ENCODE measurements at regions not wholly inside any gene's neighbourhood (a gene's known extent, or its start where the extent isn't known, plus 50 kb on each side); places are given as distances from the start of the nearest gene placed in this dataset.
"Not testable (repeated sequence)": the region's sequence is repeated elsewhere in the genome, so short reads cannot be mapped to it uniquely, and the experiment has no call there.

DNA sequence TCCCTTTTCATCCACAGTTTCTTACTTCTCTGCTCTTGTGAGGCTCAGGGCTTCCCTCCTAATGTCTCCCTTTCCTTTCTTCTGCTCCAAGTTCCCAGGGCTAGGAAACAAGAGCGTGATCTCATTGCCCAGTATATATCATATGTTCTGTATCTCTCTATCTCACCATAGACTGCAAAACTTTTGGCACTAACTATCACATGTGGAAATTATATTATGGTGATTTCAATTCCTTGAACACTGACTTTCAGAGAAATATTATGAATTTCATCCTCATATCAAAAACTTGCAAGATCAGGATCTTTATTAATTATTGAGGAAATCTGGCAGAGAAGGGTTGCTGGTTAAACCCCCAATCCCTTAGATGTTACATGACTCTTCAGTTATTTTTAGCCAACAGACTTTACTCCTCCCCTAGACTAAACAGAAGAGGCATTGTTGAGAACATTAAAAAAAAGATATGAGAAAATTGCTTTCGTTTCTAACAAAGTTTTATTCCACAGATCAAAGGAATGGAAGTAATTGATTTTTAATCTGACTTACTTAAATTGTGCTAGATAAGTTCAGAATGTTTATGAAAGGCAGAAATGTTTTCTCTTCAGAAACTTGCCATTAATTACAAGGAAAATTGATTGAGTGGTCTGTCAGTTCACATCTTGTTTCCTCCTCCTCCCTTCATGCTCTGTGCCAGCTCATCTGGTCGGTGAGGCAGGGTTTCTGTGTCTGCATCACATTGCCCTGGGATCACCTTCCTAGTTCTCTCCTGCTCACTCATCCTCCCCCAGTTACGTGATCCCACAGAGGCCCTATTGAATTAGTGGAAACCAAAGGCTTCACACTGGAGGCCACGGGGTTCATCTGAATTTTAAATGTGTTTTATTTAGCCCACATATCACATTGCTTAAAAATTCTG lies 378.5 kb downstream of the LMO7 start:
- DNase-seq (ENCODE audit: low read depth): peak; percentile 18

DNA sequence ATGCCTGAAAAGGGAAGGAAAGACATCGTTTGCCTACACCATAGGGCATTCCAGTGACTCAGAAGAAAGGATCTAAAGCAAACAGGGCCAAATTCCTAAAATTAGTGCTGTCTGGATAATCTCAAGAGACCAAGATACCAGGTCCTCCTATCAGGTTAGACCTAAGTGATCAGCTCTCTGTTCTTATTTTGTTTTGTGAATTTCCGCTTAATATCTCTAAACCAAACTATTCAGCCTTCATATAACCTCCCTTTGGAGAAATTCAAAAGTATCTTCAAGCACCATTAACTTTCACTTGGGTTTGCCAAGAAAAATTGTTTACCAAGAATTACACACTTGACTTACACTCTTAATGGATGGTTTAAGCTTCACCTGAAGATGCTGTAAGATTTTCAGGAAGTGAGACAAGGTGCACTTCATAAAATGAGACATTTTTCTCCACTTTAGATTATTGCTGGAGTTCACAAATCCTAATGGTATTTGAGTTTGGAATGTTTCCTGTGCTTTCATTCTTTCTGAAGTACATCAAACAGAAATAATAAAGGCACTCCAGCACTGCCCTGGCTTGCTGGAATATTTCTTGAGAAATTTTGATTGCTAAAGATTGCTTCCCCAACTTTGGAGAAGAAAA lies 376.1 kb downstream of the LMO7 start:
- DNase-seq (ENCODE audit: low read depth): peak; percentile 9

DNA sequence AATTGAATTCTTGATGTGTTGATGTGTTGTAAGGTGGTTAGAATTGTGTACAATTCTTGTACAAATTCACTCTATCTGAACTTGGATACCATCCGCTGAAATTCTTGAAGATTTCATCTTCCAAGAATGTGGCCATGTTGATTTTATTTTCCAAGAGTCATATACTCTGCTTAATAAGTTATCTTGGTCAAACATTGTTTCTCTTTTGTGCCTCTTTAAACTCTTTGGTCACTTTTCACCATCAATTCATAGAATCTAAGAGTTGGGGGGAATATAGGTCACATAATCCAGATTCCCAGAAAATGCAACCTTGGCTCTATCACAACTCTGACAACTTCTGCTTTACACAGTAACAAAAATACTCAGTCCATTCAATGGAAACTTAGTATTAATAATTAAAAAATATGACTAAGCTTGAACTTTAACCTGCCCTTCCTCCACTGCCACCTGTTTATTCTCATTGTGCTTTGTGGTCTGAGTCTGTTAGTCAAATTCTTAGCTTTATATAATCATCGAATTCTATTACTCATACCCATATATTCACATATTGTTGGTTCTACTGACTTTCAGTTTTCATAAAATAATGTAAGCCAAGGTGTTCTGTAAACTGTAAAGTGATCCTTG lies 373.2 kb downstream of the LMO7 start:
- DNase-seq (ENCODE audit: low read depth): peak; percentile 37

DNA sequence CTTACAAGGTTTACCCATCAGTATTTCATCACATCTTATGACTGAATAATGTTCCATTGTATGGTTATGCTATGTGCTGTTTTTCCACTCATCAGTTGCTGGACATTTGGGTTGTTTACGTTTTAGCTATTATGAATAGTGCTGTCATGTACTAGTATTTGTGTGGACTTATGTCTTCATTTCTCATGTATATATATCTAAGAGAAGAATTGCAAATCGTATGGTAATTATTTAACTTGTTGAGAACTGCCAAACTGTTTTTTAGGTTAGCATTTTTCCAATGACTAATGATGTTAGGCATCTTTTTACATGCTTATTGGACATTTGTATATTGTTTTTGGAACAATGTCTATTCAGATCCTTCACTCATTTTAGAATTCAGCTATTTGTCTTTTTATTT lies 368.3 kb downstream of the LMO7 start:
- no peak for DNase-seq (ENCODE audit: low read depth)

DNA sequence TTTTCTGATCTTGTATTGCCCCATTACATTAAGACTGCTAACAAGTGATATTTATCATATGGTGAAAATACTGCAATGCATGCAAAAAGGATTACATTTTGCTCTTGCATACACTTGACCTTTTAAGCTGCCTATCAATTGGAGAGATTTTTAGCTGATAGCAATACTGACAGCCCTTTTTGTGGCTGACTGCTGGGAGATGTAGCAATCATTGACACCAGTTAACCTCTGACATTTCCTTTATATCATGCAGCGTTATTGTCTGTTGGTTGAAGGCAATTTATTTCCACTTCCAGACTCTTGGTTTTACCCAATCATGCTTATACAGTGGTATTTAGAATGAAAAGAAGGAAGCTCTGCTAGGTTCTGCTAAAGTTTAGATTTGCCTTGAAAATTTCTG lies 364.0 kb downstream of the LMO7 start:
- no peak for DNase-seq (ENCODE audit: low read depth)

DNA sequence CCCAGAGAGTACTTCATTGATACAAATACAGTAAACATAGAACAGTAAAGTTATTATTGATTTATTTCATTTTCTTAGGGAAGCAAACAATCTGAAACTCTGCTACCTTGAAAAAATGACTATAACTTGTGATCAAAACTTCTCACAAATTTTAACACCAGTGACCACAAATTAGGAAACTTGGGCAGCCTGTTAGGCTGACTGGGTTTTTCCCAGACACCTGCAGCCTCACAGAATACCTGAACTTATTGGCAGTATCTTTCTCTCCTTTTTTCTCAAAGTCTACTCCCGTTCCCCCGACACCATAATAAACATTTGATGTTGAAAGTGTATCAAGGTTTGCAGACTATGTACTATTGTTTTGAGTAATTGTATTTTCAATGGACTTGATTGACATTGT lies 360.5 kb downstream of the LMO7 start:
- DNase-seq (ENCODE audit: low read depth): no peak

DNA sequence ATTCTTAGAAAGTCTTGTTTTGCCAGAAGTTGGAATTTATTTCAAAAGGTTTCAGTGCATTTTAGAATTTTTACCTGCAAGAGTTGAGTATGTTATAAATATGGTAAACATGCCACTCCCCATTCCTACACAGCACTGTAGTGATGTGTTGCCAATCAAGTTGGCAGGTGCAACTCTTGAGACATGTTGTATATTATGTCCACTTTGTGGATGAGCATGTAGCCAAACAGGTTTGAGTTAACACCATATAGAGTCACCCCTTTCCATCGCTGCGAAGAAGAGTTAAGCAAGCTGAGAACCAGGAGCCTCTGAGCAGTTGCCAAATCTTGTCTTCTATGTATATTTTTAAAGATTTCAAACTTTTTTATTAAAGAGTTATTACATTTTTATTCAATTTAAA lies 359.8 kb downstream of the LMO7 start:
- DNase-seq (ENCODE audit: low read depth): no peak

DNA sequence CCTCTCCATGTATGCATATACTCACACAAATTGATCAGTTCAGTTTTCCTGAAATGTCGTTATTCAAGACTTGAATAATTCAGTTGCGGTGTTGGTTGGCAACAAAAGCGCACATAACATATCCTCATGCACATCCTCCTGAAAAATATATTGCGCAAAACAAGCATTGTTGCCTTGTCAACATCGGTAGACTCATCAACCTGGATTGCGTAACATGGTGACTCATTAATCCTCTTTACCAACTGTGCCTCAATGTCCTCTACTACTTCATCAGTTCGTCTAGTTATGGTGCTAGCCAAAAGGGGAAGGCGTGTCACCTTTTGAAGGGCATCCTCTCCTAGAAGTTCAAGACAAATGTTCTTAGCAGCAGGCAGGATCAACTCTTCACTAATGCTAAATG lies 357.7 kb downstream of the LMO7 start:
- DNase-seq (ENCODE audit: low read depth): peak; percentile 20

DNA sequence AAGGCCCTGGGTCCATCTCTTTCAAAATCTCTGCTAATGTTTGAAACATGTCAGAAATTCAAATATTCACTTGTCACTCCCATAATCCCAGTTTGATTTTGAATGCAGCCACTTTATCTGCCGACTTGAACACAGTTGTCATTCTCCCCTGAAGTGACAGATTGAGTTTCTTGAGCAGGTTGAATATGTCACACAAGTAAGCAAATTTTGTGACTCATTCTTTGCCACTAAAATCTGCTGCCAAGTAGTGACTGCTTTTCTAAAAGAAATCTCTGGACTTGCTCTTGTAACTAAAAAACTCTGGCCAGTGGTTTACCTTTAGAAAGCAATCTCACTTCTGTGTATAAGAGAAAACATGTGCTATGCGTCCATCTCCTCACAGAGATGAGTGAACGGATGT lies 357.1 kb downstream of the LMO7 start:
- no peak for DNase-seq (ENCODE audit: low read depth)

DNA sequence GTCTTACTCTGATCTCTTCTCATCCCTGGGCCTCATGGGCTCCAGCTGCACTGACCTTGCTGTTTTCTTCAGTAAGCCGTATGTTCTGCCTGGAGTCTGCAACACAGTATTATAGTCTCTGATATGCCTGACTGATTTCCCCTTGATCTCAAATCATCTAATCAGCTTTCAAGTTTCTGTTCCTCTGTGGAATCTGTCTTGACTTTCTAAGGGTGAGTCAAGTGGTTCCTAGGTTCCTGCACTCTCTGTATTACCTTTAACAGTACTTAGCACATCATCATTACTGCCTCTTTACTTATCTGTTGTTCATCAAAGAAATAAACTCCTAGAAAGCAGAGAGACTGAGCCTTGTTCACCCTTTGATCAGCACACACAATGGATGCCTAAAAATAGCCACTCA lies 350.7 kb downstream of the LMO7 start:
- no peak for DNase-seq (ENCODE audit: low read depth)

DNA sequence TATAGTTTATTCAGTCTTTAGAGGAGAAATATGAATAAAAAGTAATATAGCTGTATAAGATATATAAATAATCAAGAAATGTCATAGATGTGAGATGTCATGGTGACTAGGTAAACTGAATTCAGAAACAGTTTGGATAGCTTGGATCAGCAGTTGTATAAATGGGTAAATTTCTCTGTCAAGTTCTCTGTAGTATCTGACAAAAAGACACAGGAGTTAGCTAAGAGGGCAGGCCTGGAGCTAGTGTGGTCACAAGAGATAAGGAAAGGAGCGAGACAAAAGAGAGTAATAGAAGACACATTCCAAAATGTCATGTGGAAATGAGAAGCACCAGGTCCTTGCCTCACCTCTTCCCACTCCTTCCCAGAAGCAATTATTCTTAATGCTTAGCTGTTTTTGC lies 349.0 kb downstream of the LMO7 start:
- no peak for DNase-seq (ENCODE audit: low read depth)

DNA sequence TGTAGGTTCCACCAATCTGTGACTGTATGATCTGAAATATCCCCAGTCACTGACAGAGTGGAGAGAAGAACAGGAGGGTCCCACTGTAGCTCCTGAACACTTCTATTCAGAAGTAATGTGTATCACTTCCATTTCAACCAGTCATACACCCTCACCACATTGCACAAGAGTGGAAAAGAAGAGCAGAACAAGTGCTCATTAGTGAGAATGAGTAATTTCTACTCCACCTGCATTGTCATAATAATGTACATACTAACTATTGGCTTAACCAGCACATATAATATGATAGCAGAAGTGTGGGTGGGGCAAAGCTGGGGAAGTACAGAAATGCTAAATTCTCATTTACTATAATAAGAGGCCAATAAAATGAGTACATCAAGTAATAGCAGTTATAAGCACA lies 342.7 kb downstream of the LMO7 start:
- DNase-seq (ENCODE audit: low read depth): no peak

DNA sequence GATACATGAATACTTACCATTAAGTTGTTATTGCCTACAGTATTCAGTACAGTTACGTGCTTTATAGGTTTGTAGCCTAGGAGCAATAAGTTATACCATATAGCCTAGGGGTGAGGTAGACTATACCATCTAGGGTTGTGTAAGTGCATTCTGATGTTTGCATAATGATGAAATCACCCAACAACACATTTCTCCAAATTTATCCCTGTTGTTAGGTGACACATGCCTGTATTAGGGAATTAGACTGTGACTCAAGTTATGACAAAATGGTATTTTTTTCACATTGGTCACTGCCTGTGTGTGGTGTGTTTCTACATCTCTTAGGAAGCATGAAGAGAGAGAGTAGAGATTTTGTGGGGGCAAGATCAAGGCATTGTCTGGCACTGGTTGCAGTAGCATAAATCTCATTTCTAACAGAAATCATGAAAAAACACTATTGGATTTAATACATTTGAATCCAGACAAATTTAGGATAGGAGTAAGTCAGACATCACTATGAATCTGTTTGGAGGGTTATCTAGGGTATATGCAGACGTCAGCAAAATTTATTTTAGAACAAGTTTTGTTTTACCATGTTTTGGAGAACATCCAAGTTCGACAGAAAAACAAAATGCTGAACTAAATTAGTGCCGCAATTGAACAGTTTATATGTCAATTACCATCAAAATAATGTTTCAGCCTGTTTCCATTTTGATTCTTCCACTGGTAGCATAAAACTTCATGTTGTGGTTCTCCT lies 332.1 kb downstream of the LMO7 start:
- peak; percentile 49 for DNase-seq (ENCODE audit: low read depth)

DNA sequence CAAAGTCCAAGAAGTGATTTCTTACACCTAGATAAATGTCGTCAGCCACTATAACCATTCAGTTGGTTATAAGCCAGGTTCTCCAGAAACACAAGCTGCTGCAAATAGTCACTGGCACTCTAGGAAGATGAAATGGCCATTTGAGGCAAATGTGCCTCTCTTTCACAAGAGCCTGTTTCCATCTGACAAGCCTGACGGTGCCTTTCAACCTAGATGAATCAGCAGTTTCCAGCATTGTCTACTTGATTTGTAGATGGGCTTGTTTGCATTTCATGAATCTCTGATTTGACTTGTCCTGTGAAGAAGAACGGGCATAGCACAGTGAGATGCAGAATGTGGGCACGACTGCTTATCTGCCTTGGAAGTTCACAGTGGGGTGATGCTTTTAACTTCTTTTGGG lies 327.2 kb downstream of the LMO7 start:
- no peak for DNase-seq (ENCODE audit: low read depth)

DNA sequence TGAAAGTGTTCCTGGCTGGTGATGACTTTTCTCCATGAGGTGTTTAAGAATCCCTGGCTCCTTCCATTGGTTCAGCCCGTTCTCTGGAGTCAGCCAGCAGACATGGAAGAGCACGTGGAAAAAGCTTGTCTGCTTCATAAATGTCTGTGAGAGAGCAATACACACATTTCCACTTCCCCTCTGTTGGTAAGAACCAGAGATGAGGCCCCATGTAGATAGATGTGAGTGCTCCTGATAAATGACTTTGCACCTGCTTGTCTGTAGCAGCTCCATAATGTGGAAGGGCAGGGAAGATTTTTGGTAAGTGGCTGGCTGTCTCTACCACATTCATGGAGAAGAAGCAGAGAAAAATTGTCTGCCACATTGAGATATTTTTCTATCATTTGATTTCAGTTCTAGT lies 325.8 kb downstream of the LMO7 start:
- DNase-seq (ENCODE audit: low read depth): no peak

DNA sequence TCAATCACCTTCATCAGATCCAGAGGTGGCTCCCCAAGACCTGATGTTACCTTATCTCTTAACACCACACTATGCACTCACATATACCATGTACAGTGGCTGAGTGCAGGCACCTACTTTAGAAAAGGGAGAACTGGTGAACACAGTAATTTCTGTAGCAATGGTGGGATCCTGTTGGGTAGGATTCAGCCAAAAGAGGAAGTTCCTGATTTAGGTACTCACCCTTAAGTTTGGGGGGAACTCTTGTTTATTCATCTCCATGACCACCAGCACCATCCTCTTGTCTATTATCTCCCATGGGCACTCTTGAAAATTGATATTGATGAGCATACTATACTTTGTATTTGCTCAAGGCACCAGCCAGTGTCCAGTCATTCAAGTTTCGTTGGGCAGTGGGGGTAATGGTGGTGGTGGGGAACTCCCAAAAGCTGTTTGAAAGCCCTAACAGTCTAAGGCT lies 324.4 kb downstream of the LMO7 start:
- no peak for DNase-seq (ENCODE audit: low read depth)

DNA sequence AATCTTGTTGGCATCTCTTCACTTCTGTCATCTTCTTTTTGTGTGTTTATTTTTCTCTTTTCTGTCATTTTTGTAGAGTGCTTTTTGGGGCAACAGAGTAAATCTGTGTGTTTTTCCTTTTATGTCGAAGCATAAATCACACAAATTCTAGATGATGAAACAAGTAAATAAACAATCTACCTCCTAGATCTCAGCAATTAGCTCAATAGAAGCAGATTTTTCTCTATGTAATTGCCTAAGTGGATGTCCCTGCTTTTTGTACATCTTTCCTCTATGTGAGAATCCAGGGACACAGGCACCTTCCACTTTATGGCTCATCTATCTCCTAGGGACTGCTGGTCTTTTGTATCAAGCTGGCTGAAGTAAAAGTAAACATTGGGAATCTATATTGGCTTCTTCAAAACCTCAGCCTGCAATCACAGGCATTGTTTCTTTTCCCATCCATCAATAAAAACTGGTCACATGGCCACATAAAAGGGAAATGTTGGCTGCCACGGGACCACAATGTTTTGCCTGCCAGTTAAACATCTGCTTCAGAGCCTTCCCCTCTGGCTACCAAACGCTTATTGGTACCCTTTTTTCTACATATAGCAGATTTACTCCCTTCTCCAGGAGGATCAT lies 323.8 kb downstream of the LMO7 start:
- no peak for DNase-seq (ENCODE audit: low read depth)

DNA sequence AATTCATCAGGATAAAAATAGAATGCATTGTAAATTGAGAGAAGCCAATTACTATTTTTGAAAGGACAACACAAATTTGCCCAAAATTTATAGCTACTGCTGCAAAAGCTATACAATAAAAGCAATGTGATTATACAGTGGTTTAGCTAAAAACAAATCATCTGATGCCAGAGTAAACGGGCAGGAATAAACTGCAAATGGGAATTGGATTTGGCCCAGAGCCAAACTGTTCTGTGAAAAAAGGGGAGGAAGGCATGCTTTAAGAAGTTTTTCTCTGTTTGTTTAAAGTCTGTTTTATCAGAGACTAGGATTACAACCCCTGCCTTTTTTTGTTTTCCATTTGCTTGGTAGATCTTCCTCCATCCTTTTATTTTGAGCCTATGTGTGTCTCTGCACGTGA lies 317.5 kb downstream of the LMO7 start:
- not testable (repeated sequence) for DNase-seq (ENCODE audit: low read depth)

DNA sequence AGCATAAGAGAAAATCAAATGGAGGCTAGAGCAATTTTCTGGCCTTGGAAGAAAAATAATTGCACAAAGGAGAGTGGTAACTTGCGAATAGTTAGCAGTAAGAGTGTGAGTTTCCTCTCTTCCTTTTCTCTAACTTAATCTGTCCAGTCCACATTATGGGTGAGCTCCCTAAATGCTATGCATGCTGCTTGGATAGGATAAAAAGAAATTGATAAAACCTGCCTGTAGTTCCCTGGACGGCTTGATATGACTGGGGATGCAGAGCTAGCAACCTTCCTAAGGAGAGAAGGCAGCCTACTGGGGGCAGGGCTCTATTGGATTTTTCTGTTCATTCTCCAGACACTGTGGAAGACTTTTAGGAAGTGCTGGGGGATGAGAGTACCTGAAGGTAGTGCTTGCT lies 311.3 kb downstream of the LMO7 start:
- DNase-seq (ENCODE audit: low read depth): no peak

DNA sequence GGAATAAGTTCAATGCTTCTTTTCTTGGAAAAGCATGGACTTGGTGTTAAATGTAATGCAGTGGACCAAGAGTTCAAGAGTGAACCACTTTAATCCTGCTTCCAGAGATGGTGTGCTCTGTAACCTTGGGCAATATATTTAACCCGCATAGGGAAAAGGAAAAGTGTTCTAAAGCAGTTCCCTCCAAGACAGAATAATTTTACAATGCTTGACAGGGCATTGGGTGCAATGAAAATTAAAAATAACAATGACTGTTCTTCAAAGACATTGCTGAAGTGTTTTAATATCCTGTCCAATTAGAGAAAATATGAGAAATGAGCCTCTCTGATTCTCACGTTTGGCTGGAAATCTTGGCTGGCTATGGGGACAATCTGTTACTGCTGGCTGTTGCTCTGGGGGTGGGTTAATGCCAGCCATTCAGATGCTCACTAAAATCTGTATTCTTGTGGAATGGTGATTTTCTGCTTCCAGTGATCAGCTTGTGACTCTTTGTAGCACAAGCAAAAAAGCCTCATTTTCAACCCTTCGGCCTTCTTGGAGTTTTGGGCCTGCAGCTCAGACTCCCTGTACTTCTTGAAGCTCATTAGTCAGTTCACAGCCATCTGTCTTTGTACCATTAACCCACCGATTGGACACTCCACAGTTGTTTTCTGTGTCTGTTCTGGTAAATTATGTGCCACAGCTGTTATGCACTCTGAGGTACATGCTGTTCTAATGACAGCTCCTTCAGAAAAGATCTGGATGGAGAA lies 310.6 kb downstream of the LMO7 start:
- DNase-seq (ENCODE audit: low read depth): no peak

DNA sequence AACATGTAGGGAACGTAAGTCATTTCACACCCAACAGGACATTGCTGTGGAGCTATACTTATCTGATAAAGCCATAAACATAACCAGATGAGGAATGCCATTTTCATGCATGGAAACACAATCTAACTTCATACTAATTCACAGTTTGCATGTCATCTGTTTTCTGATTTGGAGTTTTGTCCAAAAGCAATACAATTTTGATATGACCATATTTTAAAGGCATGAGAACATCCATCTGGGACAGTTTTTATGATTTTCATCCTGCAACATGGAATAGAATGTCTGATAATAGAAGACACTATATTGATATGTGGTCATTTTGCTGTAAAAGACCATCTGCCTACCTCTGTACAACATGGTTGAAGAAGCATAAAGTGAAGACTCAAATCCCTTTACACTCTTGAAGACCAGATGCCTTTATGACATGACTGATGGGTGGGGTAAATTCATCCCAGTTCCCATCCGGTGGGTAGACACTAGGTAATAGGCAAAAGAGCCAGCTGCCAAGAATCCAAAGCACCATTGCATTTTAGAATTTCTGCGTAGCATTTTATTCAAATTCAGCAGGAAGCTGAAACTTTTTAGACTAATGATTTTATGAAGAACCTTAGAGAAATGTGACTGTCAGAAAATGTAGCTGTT lies 309.8 kb downstream of the LMO7 start:
- no peak for DNase-seq (ENCODE audit: low read depth)

All from ELR (cell line).